ENCODE measurements at regions not wholly inside any gene's neighbourhood (a gene's known extent, or its start where the extent isn't known, plus 50 kb on each side); places are given as distances from the start of the nearest gene placed in this dataset.

GRCh38 chrX:85499400-85499799 is 119.9 kb upstream of the POF1B start:
- no peak for TF ChIP-seq CTCF (IDR thresholded peaks at IDR 0.05)
- no peak for TF ChIP-seq ZFX (IDR thresholded peaks at IDR 0.05; ENCODE audit: borderline replicate concordance)
- no peak overlapping the region for H3K27ac ChIP-seq

GRCh38 chrX:85493821-85494220 is 114.4 kb upstream of the POF1B start:
- TF ChIP-seq ZFX (IDR thresholded peaks at IDR 0.05; ENCODE audit: borderline replicate concordance) (no peak), CTCF (IDR thresholded peaks at IDR 0.05) (no peak)
- no peak overlapping the region for H3K27ac ChIP-seq

GRCh38 chrX:85454295-85454694 is 74.8 kb upstream of the POF1B start:
- no peak overlapping the region for H3K27ac ChIP-seq
- TF ChIP-seq CTCF (IDR thresholded peaks at IDR 0.05) = no peak
- no peak for TF ChIP-seq ZFX (IDR thresholded peaks at IDR 0.05; ENCODE audit: borderline replicate concordance)

- TF ChIP-seq ZFX (IDR thresholded peaks at IDR 0.05; ENCODE audit: borderline replicate concordance) (no peak), CTCF (IDR thresholded peaks at IDR 0.05) (no peak)
- H3K27ac ChIP-seq = no peak overlapping the region
Observed at GRCh38 chrX:85444613-85445012, 65.1 kb upstream of the POF1B start.
